Fibroblast of lung (primary cell): ENCODE measurements at regions not wholly inside any gene's neighbourhood (a gene's known extent, or its start where the extent isn't known, plus 50 kb on each side); places are given as distances from the start of the nearest gene placed in this dataset.

ENCODE experiments used
- DNase-seq, 2 donors: peaks; one replicate each; pipeline versions ENCODE4 v3.0.0 to v3.0.0-alpha.2; 2010; ENCODE audit warnings: low read depth in 2 of 2
- H2AFZ ChIP-seq: 2 replicates; pipeline ENCODE4 v1.5.1; 2012; ENCODE audit warnings: low read length, control low read depth, inconsistent platforms
- H3K27ac ChIP-seq: 2 replicates; pipeline ENCODE4 v1.5.1; 2011; ENCODE audit warnings: low read length, control low read depth; ENCODE audit not compliant: insufficient read depth
- H3K27me3 ChIP-seq: 2 replicates; pipeline ENCODE4 v1.5.1; 2011; ENCODE audit warnings: mild to moderate bottlenecking, low read length; ENCODE audit not compliant: control insufficient read depth, insufficient read depth
- H3K36me3 ChIP-seq: 2 replicates; pipeline ENCODE4 v1.5.1; 2011; ENCODE audit warnings: low read length; ENCODE audit not compliant: control insufficient read depth, insufficient read depth
- H3K4me1 ChIP-seq: 2 replicates; pipeline ENCODE4 v1.5.1; 2011; ENCODE audit warnings: low read length; ENCODE audit not compliant: control insufficient read depth, insufficient read depth; ENCODE audit errors: extremely low read depth
- H3K4me2 ChIP-seq: 2 replicates; pipeline ENCODE4 v1.5.1; 2011; ENCODE audit warnings: low read length, control low read depth; ENCODE audit not compliant: insufficient read depth; ENCODE audit errors: extremely low read depth
- H3K4me3 ChIP-seq, 4 experiments: fragments of 200-600 bp in 1 of 4; sonication (generic) in 1 of 4; replicated peaks in 1 of 4; 2 replicates each; pipeline ENCODE4 v1.5.1; 2011 to 2016; ENCODE audit warnings: low read length in 4 of 4, low read depth in 3 of 4, mild to moderate bottlenecking in 3 of 4, control low read depth in 2 of 4, inconsistent platforms in 1 of 4, mixed read lengths in 1 of 4; ENCODE audit not compliant: insufficient read depth in 1 of 4; ENCODE audit errors: control extremely low read depth in 1 of 4
- H3K79me2 ChIP-seq: 2 replicates; pipeline ENCODE4 v1.5.1; 2012; ENCODE audit warnings: mild to moderate bottlenecking, low read length, inconsistent platforms; ENCODE audit not compliant: control insufficient read depth, insufficient read depth
- H3K9ac ChIP-seq: 2 replicates; pipeline ENCODE4 v1.5.1; 2011; ENCODE audit warnings: mild to moderate bottlenecking, low read length, control low read depth; ENCODE audit not compliant: insufficient read depth
- H3K9me3 ChIP-seq: 2 replicates; pipeline ENCODE4 v1.5.1; 2012; ENCODE audit warnings: low read depth, low read length; ENCODE audit not compliant: control insufficient read depth, insufficient read depth
- H4K20me1 ChIP-seq: 2 replicates; pipeline ENCODE4 v1.5.1; 2011; ENCODE audit warnings: low read length; ENCODE audit not compliant: control insufficient read depth, insufficient read depth; ENCODE audit errors: extremely low read depth
- EZH2 ChIP-seq: IDR thresholded peaks from 2 replicates; pipeline ENCODE4 v1.5.1; 2012; ENCODE audit warnings: low read length, control low read depth, mild to moderate bottlenecking; ENCODE audit errors: missing control alignments
- TF ChIP-seq, protein P1 (sequence below), 2 donors: IDR thresholded peaks in 1 of 2; conservative IDR thresholded peaks in 1 of 2; 1 replicate in 1 of 2; 2 replicates in 1 of 2; pipeline ENCODE4 v1.5.1; 2011 to 2012; ENCODE audit warnings: low read length in 2 of 2, control low read depth in 1 of 2, inconsistent platforms in 1 of 2, low read depth in 1 of 2, mild to moderate bottlenecking in 1 of 2

GRCh38 chr12:74370608-74371216 is 166.9 kb upstream of the ATXN7L3B start:
- no peaks in the 10 kb centered on the region for H3K27me3 ChIP-seq
- no peak overlapping the region for H3K9ac ChIP-seq
- H3K36me3 ChIP-seq, result no peaks in the 10 kb centered on the region
- H3K4me3 ChIP-seq, result no peak overlapping the region
- H3K4me1 ChIP-seq, result no peaks in the 10 kb centered on the region
- no peak for TF ChIP-seq EZH2
- TF ChIP-seq, protein P1, sequence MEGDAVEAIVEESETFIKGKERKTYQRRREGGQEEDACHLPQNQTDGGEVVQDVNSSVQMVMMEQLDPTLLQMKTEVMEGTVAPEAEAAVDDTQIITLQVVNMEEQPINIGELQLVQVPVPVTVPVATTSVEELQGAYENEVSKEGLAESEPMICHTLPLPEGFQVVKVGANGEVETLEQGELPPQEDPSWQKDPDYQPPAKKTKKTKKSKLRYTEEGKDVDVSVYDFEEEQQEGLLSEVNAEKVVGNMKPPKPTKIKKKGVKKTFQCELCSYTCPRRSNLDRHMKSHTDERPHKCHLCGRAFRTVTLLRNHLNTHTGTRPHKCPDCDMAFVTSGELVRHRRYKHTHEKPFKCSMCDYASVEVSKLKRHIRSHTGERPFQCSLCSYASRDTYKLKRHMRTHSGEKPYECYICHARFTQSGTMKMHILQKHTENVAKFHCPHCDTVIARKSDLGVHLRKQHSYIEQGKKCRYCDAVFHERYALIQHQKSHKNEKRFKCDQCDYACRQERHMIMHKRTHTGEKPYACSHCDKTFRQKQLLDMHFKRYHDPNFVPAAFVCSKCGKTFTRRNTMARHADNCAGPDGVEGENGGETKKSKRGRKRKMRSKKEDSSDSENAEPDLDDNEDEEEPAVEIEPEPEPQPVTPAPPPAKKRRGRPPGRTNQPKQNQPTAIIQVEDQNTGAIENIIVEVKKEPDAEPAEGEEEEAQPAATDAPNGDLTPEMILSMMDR (conservative IDR thresholded peaks at IDR 0.05 in 1 of 2, IDR thresholded peaks at IDR 0.05 in 1 of 2; ENCODE audit: low read depth in 1 of 2, low read length in 2 of 2), result no peak
- no peaks in the 10 kb centered on the region for H3K79me2 ChIP-seq
- H2AFZ ChIP-seq, result no peak overlapping the region
- no peaks in the 10 kb centered on the region for H4K20me1 ChIP-seq
- H3K27ac ChIP-seq, result no peak overlapping the region
- DNase-seq, result peak in 1 of 2 donors; percentile 70
- H3K9me3 ChIP-seq, result no peaks in the 10 kb centered on the region
- no peak overlapping the region for H3K4me2 ChIP-seq

DNA sequence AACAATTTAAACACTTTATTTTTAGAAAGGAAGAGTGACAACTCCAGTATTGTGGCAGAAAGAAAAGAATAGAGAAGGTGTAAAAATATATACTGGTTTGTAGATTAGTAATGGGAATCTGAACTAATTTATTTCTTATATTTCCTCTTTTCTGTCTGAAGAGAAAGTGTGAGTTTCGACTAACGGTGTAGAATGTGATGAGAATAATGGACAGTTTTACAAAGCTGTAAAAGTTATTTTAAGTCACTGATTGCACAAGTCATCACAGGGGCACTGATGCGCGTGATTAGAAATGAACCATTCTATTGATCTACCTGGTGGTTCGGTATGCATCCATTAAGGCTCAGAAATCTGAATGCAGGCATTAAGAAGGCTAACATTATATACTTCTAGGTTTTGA is 158.5 kb upstream of the ATXN7L3B start:
- Histone ChIP-seq H3K9me3 (no peaks in the 10 kb centered on the region), H4K20me1 (no peaks in the 10 kb centered on the region), H3K27ac (no peak overlapping the region), H2AFZ (no peak overlapping the region), H3K79me2 (no peaks in the 10 kb centered on the region), H3K27me3 (no peaks in the 10 kb centered on the region), H3K4me1 (no peaks in the 10 kb centered on the region), H3K4me2 (no peak overlapping the region), H3K4me3 (no peak overlapping the region), H3K36me3 (no peaks in the 10 kb centered on the region), H3K9ac (no peak overlapping the region)
- DNase-seq, result no peak
- no peak for TF ChIP-seq EZH2
- TF ChIP-seq, protein P1 (conservative IDR thresholded peaks at IDR 0.05 in 1 of 2, IDR thresholded peaks at IDR 0.05 in 1 of 2; ENCODE audit: low read depth in 1 of 2, low read length in 2 of 2), result no peak

- no peak overlapping the region for H3K4me3 ChIP-seq
- no peaks in the 10 kb centered on the region for H3K4me1 ChIP-seq
- no peaks in the 10 kb centered on the region for H3K27me3 ChIP-seq
- H3K9ac ChIP-seq, result no peak overlapping the region
- no peaks in the 10 kb centered on the region for H3K9me3 ChIP-seq
- no peak overlapping the region for H3K4me2 ChIP-seq
- no peak overlapping the region for H2AFZ ChIP-seq
- H3K79me2 ChIP-seq, result no peaks in the 10 kb centered on the region
- TF ChIP-seq EZH2, result no peak
- TF ChIP-seq, protein P1 (conservative IDR thresholded peaks at IDR 0.05 in 1 of 2, IDR thresholded peaks at IDR 0.05 in 1 of 2; ENCODE audit: low read depth in 1 of 2, low read length in 2 of 2), result no peak
- no peak overlapping the region for H3K27ac ChIP-seq
- H3K36me3 ChIP-seq, result no peaks in the 10 kb centered on the region
- peak in 1 of 2 donors; percentile 5 for DNase-seq
- H4K20me1 ChIP-seq, result no peaks in the 10 kb centered on the region
Measured at GRCh38 chr12:74381958-74382357, 155.7 kb upstream of the ATXN7L3B start.
